BE2C (cell line): ENCODE measurements at regions not wholly inside any gene's neighbourhood (a gene's known extent, or its start where the extent isn't known, plus 50 kb on each side); places are given as distances from the start of the nearest gene placed in this dataset.

Experiments
- DNase-seq: peaks from one replicate; pipeline ENCODE4 v3.0.0-alpha.2; 2020
- H3K27me3 ChIP-seq: fragments of 250-450 bp; sonication (Bioruptor Pico); 2 replicates; pipeline ENCODE4 v1.5.1; 2020; ENCODE audit warnings: mild to moderate bottlenecking
- H3K36me3 ChIP-seq: fragments of 250-450 bp; sonication (Bioruptor Pico); 2 replicates; pipeline ENCODE4 v1.5.1; 2020; ENCODE audit warnings: mild to moderate bottlenecking
- H3K4me1 ChIP-seq: fragments of 250-450 bp; sonication (Bioruptor Pico); 2 replicates; pipeline ENCODE4 v1.5.1; 2020
- H3K4me3 ChIP-seq: 2 replicates; pipeline ENCODE4 v1.5.1; 2011; ENCODE audit warnings: low read depth, low read length
- H3K9me3 ChIP-seq: fragments of 250-450 bp; sonication (Bioruptor Pico); 2 replicates; pipeline ENCODE4 v1.5.1; 2020
- TF ChIP-seq, protein P1 (sequence below): IDR thresholded peaks from 2 replicates; pipeline ENCODE4 v1.5.1; 2012; ENCODE audit warnings: mild to moderate bottlenecking, low read depth, low read length

DNA sequence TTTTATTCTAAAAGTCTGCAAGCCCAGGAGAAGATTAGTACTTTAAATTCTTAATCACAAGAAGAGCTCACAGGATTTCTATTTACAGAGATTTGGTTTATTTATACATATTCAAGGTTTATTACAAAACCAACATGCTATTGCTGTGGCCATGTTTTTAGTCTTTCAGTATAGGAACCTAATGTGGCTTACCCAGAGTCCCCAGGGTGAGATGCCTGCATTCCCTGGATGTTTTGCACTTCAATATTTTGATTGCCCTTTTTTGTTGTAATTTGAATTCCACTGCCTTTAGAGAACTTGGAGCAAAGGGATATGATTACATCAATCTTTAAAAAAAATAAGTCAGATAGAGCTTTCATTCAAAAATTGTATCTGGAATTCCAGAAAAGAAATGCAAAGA is 146.0 kb upstream of the FRMPD4 start:
- Histone ChIP-seq H3K36me3 (no peaks in the 10 kb centered on the region), H3K4me1 (no peaks in the 10 kb centered on the region), H3K4me3 (no peak overlapping the region), H3K9me3 (no peaks in the 10 kb centered on the region), H3K27me3 (no peaks in the 10 kb centered on the region)
- DNase-seq: no peak
- TF ChIP-seq, protein P1, sequence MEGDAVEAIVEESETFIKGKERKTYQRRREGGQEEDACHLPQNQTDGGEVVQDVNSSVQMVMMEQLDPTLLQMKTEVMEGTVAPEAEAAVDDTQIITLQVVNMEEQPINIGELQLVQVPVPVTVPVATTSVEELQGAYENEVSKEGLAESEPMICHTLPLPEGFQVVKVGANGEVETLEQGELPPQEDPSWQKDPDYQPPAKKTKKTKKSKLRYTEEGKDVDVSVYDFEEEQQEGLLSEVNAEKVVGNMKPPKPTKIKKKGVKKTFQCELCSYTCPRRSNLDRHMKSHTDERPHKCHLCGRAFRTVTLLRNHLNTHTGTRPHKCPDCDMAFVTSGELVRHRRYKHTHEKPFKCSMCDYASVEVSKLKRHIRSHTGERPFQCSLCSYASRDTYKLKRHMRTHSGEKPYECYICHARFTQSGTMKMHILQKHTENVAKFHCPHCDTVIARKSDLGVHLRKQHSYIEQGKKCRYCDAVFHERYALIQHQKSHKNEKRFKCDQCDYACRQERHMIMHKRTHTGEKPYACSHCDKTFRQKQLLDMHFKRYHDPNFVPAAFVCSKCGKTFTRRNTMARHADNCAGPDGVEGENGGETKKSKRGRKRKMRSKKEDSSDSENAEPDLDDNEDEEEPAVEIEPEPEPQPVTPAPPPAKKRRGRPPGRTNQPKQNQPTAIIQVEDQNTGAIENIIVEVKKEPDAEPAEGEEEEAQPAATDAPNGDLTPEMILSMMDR: no peak

DNA sequence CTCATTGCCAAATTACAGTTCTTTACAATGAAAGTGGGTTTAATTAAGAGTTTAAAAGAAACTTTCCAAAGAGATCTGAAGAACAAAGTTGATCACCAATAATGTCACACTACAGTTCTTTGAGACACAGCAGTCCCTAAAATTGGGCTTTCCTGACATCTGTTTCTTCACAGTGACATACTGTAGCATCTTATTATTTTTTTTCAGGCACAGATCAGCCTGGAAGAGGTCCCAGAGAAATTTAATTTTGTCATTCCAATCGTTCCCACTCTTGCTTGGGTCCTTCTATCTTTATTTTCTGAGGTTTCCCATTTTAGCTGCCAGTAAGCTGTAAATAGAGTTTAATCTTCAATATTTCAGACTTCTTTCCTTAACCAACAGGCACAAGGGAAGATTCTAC is 143.1 kb upstream of the FRMPD4 start:
- Histone ChIP-seq H3K4me1 (no peaks in the 10 kb centered on the region), H3K9me3 (no peaks in the 10 kb centered on the region), H3K27me3 (no peaks in the 10 kb centered on the region), H3K36me3 (no peaks in the 10 kb centered on the region), H3K4me3 (no peak overlapping the region)
- TF ChIP-seq, protein P1: no peak
- no peak for DNase-seq

DNA sequence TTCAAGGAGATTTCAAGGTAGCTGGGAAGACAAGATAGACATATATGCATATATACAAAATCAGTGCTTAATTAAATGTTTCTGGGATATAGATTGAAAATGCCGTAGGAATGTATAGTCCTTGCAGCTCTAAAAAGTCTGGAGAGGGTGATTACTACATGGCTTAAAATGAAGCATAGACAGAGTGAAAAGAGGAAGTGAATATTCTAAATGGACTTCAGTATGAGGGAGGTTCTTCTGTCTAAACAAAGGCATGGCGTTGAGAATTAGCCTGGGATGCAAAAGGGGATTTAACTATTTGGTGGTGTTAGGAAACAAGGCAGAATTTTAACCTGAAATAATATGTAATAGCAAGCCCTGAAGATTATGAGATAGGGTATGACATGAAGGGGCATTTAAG is 141.5 kb upstream of the FRMPD4 start:
- no peak for DNase-seq

DNA sequence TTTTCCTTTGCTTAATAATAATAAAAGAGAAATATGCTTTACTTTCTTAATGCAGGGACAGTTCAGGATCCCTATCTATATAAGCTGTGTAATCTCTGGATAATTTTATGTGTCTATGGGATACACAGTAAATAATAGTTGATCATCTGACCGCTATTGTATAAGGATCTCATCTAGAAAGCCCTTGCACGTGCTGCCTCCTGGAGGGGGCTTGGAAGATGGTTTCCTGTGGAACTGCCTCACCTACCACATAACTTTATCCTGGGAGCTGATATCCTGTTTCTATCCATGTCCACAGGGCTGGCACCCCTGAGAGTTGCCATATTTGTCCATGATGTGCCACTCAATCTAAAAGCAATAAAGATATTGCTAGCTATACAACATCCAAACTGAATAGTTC is 139.3 kb upstream of the FRMPD4 start:
- TF ChIP-seq, protein P1: no peak
- no peak for DNase-seq
- H3K4me1 ChIP-seq: no peaks in the 10 kb centered on the region
- H3K27me3 ChIP-seq: no peaks in the 10 kb centered on the region
- no peaks in the 10 kb centered on the region for H3K36me3 ChIP-seq
- H3K4me3 ChIP-seq: no peak overlapping the region
- H3K9me3 ChIP-seq: no peaks in the 10 kb centered on the region

More for the DNA sequence above, 141.5 kb upstream of the FRMPD4 start:
- Histone ChIP-seq H3K4me3 (no peak overlapping the region), H3K36me3 (no peaks in the 10 kb centered on the region), H3K9me3 (no peaks in the 10 kb centered on the region), H3K4me1 (no peaks in the 10 kb centered on the region), H3K27me3 (no peaks in the 10 kb centered on the region)
- TF ChIP-seq, protein P1: no peak

DNA sequence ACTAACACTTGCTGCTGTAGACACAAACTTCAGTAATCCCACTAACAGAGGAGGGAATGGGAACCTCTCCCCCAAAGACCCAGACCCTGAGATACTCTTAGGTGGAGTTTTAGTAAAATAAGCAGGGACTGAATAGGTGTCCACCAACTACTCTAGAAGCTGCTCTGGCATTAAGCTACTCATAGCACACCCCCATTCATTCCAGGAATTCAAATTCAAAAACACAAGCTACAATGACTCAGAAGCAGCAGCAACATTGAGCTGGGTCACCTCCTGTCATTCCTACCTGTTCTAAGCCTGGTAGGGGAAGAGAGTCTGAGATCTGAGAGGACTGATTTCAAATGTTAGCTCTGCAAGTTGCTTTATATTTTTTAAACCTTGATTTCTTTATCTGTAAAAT is 135.4 kb upstream of the FRMPD4 start:
- TF ChIP-seq, protein P1: no peak
- H3K36me3 ChIP-seq: no peaks in the 10 kb centered on the region
- no peaks in the 10 kb centered on the region for H3K27me3 ChIP-seq
- no peaks in the 10 kb centered on the region for H3K4me1 ChIP-seq
- H3K9me3 ChIP-seq: no peaks in the 10 kb centered on the region
- DNase-seq: no peak
- no peak overlapping the region for H3K4me3 ChIP-seq

DNA sequence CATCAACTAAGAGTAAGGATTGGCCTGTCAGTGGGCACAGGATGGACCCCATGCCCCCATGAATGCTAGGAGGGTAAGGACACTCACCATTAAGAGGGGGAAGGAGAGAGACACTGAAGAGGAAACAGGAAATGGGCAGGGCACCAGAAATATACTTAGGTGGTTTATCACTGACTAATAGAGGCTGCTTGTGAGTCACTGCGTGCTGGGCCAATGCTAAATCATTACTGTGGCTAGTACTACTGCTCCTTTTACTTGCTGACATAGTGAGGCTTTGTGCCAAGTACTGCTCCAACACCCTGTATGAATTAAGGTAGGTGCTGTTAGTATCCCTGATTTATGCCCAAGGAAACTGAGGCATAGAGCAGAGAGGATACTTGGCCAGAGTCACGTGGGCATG is 130.4 kb upstream of the FRMPD4 start:
- no peaks in the 10 kb centered on the region for H3K9me3 ChIP-seq
- H3K36me3 ChIP-seq: no peaks in the 10 kb centered on the region
- no peaks in the 10 kb centered on the region for H3K27me3 ChIP-seq
- no peak for DNase-seq
- no peak overlapping the region for H3K4me3 ChIP-seq
- TF ChIP-seq, protein P1: no peak
- no peaks in the 10 kb centered on the region for H3K4me1 ChIP-seq
